T47D (cell line): ENCODE measurements at regions not wholly inside any gene's neighbourhood (a gene's known extent, or its start where the extent isn't known, plus 50 kb on each side); places are given as distances from the start of the nearest gene placed in this dataset.

Experiments used
- DNase-seq, 2 experiments: peaks; one replicate each; pipeline versions ENCODE4 v3.0.0 to v3.0.0-alpha.2; 2011 to 2012; ENCODE audit warnings: low read depth in 1 of 2, low spot score in 1 of 2
- JUND ChIP-seq: IDR thresholded peaks from 2 replicates; pipeline ENCODE4 v1.6.1; 2012; ENCODE audit warnings: low read depth
- in situ Hi-C: cut with HindIII; loops from 2 replicates; pipeline ENCODE4 v1.10.0; 2016; ENCODE audit warnings: low sequenced_read_pairs, low pct_unique_long_range_greater_than_20kb

DNA sequence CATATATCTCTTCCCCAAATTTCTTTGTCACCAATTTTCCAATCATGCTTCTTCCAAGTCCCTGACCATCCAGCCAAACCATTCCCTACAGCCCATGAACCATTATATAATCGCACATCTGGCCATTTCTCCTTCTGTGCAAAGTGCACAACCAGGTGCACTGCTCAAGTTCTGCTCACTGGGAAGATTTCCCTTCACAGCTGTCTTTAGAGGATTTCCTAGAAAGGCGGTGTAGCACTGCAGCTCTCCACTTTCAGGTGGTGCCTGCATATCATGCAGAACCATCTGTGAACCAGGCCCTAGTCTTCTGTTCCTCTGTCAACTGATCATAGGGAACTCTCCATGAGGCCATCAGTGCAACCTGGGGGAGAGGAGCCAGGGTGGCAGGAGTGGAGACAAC lies 95.0 kb upstream of the CABCOCO1 start:
- no peak for TF ChIP-seq JUND
- in situ Hi-C loops = no loop called here
- DNase-seq = no peak

GRCh38 chr10:61565819-61566560 lies 96.7 kb upstream of the CABCOCO1 start:
- in situ Hi-C loops = no loop called here
- DNase-seq = no peak

DNA sequence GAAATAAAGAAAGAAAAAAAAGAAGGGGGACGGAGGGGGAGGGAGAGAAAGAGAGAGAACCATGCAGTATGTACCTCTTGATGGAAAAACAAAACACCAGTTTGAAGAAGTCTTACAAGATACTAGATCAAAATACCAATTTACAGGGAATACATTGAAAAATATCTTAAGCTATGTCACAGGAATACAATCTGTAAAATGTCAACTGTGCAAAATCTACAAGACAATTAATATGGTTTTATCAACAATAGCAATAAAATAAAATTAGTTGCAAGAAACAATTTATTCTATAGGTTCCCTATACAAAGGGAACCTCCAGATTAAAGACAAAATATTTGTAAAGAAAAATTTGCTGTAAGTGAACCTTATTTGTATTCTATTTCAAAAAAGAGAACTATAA lies 98.3 kb upstream of the CABCOCO1 start:
- no peak for TF ChIP-seq JUND
- no peak for DNase-seq
- in situ Hi-C loops = no loop called here

More at GRCh38 chr10:61565819-61566560, 96.7 kb upstream of the CABCOCO1 start:
- no peak for TF ChIP-seq JUND

- no peak for TF ChIP-seq JUND
- in situ Hi-C loops = no loop called here
- no peak for DNase-seq
These were observed 103.1 kb upstream of the CABCOCO1 start for GRCh38 chr10:61559615-61560014.

GRCh38 chr10:61558188-61558587 lies 104.5 kb upstream of the CABCOCO1 start:
- TF ChIP-seq JUND = no peak
- in situ Hi-C loops = no loop called here
- no peak for DNase-seq

DNA sequence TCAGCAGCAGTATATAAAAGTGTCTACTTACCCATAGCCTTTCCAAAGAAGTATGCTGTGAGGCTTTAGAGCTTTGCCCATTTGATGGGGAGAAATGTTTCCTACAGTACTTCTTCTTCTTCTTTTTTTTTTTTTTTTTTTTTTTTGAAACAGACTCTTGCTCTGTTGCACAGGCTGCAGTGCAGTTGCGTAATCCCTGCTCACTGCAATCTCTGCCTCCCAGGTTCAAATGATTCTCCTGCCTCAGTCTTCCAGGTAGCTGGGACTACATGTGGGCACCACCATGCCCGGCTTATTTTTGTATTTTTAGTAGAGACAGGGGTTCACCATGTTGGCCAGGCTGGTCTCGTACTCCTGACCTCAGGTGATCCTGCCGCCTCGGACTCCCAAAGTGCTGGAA lies 101.7 kb upstream of the TMEM26 start:
- no peak for TF ChIP-seq JUND
- in situ Hi-C loops = no loop called here
- no peak for DNase-seq

- no peak for DNase-seq
- TF ChIP-seq JUND = no peak
- in situ Hi-C loops = no loop called here
These were observed 96.7 kb upstream of the TMEM26 start for GRCh38 chr10:61549861-61550260.

- no peak for TF ChIP-seq JUND
These were observed 95.2 kb upstream of the TMEM26 start for GRCh38 chr10:61548364-61548763.

GRCh38 chr10:61547297-61547696 lies 94.1 kb upstream of the TMEM26 start:
- DNase-seq = no peak
- no peak for TF ChIP-seq JUND
- in situ Hi-C loops = no loop called here

More at GRCh38 chr10:61548364-61548763, 95.2 kb upstream of the TMEM26 start:
- no peak for DNase-seq
- in situ Hi-C loops = no loop called here

- DNase-seq = no peak
- TF ChIP-seq JUND = no peak
- in situ Hi-C loops = no loop called here
These were observed 92.0 kb upstream of the TMEM26 start for GRCh38 chr10:61545170-61545569.

DNA sequence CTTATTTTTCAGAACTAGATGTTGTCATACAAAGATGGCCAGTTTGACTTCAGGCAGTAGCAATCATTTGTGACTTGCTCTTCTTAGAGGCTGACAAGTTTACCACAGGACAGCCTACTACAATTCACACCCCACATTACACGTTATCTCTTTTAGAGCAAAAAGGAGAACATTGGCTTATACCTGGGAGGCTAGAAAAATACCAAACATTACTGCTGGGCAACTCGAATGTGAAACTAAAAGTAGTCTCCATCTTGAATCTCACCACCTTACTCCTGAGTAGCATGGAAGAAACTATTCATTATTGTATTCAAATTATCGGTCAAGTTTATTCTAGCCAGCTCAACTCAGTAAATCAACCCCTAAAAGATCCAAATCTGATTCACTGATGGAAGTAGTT lies 90.7 kb upstream of the TMEM26 start:
- in situ Hi-C loops = no loop called here
- no peak for DNase-seq
- TF ChIP-seq JUND = no peak

DNA sequence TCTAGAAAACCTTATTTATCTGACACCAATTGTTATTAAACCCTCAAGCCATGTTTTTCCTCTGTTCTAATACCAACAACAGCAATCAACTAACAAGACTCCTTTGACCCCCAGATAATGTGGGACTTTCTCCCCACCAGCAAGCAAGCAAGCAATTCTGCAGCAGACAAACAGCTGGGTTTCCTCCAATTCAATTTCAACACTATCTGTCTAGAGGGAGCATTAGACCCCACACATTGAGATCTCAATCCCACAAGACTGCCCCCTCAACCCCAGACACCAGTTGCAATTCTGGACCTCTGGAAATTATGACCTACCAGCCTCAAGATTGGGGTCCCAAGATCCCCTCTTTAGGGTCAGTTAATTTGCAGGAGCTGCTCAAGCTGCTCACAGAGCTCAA lies 89.4 kb upstream of the TMEM26 start:
- TF ChIP-seq JUND = no peak
- in situ Hi-C loops = no loop called here
- no peak for DNase-seq

DNA sequence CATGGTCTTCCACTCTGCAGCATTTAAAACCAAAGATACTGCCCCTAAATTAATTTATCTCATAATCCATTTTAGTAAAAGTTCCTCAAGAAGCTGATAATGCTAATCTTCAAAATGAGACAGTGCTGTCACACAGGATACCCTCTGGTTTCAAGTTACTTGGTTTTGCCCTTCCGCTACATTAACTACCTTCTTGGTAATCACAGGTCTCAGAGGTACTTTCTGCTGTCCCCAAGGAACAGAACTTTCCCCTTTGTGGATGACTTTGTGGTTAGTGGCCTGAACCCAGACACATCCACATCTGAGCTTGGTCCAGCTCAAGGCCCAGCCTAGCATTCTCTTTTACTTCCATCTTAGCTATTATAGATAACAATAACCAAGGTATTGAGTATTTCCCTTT lies 88.8 kb upstream of the TMEM26 start:
- no peak for TF ChIP-seq JUND
- DNase-seq = no peak
- in situ Hi-C loops = no loop called here

GRCh38 chr10:61539876-61540275 lies 86.7 kb upstream of the TMEM26 start:
- TF ChIP-seq JUND = no peak
- DNase-seq = peak in 1 of 2 experiments; percentile 9
- in situ Hi-C loops = no loop called here
